GM19324 (cell line): ENCODE measurements at regions not wholly inside any gene's neighbourhood (a gene's known extent, or its start where the extent isn't known, plus 50 kb on each side); places are given as distances from the start of the nearest gene placed in this dataset.
"Not testable (repeated sequence)": the region's sequence is repeated elsewhere in the genome, so short reads cannot be mapped to it uniquely, and the experiment has no call there.

Experiments
- ATAC-seq: cut with Tn5 transposase; IDR thresholded peaks from one replicate; pipeline ENCODE4 v1.9.1; 2021; ENCODE audit warnings: mild to moderate bottlenecking, moderate library complexity; ENCODE audit not compliant: unreplicated experiment, low FRiP score

DNA sequence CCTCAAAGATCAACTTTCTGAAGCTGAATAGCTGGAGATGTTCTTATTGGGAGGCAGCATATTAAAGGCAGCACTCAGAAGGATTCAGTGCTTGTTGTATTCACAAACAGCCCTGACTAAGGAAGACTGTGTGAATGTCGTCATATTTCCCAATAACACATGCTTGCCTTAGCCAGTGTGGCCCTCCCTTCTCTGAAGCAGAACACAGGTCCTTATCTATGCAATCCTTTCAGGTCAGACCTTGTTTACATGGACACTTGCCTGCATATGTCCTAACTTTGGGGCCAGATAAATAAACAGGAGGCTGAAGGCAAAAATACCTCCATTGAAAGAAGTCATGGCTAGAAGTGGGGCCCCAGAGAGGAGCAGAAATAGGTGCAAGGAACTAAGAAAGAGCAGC, 97.2 kb downstream of the SLC4A3 start:
- no peak for ATAC-seq

DNA sequence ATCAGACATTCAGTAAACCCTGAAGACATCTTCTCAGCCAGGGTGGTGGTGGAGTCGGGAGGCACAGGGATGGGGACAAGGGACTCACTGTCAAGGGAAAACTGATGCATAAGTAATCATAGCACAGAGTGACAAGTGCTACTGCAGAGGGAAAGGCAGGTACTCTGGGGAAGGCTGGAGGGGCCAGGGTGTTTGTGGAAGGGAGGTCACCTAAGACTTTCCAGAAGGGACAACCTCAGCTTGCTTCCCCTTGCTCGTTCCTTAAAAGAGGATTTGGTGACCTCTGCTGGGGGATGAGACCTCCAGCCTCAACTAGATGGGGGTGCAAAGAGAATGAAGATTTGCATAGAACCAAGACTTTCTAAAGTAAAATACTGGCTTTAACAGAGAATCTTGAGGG, 99.5 kb downstream of the SLC4A3 start:
- no peak for ATAC-seq

DNA sequence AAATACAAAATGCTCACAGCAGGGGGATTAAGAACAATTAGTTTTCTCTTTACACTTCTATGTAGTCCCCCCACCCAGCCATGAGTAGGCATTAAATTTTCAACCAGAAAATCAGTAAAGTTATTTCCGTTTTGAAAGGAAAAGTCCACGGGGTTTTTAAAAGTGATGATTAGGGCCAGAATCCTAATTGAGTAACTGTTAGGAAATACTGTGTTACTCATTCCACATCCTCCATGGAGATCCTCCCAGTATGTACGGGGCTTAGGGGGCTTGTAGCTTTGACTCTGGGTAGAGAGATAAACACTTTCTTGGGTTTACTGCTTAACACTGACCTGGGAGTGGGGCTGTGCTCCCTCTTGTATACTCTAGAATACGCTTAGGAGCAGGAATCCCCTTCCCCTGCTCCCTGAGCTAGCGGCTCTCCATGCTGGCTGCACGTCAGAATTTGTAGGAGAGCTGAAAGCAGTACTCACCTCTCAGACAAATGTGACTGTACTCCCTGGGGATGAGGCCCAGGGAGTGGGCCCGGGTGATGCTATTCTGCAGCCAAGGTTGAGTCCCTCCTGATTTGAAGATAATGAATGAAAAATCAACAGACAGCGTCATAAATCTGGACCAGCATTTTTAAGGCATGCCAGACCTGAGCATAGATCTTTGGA, 100.5 kb downstream of the SLC4A3 start:
- no peak for ATAC-seq

DNA sequence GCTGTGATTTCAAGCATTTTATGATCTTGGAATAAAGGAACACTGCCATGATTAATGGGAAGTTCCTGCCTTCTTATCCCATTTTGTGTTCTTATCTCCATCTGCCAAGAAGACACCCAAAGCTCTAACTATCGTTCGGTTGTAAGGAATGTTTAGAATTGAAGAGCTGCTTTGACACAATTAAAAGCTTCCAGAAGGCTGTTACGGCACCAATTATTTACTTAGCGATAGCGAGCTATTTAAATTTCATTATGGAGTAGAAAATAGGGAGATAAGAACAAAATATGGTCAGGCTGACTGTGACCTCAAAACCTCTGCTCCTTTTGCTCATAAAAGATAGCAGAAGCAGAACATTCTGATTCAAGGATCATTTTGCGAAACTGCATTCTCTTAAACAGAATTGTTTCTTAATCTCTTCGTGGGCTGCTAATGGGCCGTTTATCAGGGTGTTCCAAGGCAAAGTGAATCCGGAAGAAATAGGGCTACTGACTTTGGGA, 101.6 kb downstream of the SLC4A3 start:
- ATAC-seq: no peak

DNA sequence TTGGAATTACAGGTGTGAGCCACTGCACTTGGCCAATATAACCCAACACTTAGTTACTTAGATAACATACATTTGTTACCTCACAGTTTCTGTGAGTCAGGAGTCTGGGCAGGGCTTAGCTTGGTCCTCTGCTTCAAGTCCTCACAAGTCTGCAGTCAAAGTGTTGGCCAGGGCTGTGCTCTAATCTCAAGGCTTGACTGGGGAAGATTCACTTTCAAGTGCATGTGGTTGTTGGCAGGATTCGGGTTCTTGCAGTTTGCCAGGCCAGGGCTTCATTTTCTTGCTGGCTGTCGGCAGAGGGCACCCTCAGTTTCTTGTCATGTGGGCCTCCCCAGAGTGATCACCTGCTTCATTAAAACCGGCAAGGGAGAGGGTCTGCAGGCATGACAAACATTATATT, 103.7 kb downstream of the SLC4A3 start:
- no peak for ATAC-seq

DNA sequence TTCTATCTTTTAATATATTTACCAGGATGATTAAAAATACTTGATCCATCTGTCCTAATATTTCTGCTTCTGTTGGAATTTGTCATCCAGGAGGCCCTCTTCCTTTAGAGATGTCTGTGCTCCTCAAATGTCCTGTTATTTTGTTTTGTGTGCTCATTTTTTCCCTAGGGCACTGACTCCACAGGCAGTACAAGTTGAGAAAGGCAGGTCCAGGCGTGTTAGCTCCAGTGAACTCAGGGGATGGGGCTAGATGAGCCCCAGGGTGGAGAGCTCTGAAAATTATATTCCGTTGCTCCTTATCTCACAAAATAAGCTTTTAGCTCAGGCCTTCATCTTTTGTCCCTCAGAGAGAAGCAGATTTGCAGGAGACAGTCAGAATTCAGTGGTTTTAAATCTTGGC, 105.7 kb downstream of the SLC4A3 start:
- no peak for ATAC-seq

DNA sequence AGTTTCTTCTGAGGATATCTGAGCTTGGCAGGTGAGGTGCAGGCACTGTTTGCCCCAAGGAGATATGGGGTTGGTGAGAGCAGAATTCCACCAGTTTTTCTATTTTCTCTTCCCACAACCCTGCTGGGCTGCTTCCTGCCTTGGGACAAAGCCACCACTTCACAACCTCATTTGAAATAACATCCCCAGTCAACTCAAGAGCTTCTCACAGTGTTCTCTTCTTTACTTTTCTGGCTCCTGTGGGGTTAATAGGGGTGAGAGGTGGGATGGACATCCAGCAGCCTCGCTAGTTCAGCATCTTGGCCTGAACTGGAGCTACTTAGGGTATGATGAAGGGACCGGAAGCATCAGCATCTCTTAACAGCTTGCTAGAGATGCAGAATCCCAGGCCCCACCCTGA, 106.3 kb downstream of the SLC4A3 start:
- no peak for ATAC-seq

DNA sequence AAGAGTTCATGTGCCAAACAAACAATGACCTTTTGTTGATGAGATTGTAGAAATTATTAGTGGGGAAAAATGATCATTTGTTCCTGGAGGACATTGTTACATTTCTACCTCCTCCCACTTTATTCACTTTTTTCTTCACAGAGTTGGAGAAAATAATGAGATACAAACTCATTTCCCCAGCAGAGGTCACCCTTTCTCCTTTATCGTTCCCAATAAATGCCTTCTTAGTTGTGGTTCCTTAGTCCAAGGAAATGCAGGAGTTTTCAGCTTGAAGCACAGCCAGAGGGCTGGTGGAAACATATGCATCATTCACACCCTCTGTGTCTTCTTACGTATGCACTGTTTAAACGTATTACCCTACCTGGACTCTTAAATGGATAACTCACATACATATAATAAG, 108.8 kb downstream of the SLC4A3 start:
- no peak for ATAC-seq

DNA sequence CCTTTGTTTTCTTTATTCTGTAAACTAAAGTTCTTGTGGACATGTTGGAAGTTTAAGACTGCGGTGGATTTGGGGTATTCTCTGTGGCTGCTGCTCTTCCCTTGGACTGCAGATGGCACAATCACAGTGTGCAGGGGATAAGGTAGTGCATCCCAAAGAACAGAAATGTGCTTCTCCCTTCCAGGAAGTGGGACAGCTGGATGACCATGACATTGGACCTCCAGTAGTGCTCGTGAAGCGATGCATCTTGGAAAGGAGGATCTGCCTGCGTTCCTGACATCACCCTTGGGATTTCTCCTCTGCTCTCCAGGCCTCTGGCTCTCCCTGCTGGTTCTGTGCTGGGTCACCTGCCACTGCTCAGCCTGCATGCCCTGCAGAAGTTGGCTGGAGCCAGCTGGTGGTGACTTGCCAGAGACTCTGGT, 109.9 kb downstream of the SLC4A3 start:
- ATAC-seq: no peak

DNA sequence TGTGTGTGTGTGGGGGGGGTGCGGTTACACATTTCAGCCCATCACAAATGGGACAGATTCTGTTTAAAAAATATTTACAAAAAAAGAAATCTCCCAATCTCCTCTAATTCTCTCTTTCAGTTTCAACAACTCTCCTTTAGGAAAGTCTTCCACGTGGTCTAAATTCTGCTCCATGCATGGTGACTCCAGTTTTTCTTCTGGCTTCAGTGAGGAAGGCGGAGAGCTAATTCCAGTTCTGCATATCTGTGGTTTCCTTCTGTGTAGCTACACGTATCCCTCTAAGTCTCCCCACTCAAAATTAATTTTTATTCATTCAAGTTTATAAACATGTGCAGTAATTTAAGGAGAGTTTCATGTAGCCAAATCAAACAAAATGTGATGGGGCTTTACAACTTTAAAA, 111.6 kb downstream of the SLC4A3 start:
- ATAC-seq: no peak

DNA sequence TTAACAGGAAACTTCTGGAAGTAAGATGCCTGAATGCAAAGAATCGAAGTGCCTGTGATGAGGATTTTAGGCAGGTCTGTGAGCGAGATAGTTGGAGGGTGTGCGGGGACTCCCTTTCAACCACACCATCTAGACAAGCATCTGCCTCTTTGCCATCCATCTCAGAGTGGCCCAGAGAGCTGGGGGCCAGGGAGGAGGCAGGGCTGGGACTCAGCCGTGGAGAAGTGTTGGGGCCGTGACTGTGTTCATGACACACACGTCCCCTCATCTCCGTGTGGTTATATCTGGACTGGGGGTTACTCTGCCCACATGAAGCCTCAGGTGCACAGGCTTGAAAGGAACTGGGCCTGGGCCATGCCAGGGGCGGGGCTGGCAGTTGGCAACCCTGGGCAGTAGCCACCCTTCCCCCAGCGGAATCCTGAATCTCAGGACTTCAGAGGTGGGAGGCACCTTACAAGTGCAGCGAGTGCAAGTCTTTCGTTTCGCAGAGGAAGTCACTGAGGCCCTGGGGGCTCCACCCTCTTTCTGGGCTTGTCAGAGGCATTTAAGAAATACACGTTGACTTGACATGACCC, 112.5 kb downstream of the SLC4A3 start:
- no peak for ATAC-seq

DNA sequence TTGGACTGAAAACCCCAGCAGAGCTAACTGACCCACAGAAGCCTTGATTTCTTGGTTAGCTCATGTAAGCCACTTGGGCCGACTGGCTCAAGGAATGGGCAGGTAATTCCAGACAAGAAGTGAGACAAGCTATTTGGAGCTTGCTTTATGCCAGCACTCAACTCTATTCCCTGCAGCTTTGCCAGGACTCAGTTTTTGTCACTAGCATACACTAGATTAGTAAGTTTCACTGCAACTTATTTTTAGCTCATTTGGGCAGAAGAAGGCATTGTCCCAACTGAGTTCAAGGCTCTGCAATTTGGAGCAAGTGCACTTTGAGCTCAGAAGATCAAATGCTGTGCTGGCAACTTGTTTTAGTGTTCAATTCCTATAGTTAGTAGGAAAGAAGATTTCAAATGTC, 116.1 kb downstream of the SLC4A3 start:
- no peak for ATAC-seq

DNA sequence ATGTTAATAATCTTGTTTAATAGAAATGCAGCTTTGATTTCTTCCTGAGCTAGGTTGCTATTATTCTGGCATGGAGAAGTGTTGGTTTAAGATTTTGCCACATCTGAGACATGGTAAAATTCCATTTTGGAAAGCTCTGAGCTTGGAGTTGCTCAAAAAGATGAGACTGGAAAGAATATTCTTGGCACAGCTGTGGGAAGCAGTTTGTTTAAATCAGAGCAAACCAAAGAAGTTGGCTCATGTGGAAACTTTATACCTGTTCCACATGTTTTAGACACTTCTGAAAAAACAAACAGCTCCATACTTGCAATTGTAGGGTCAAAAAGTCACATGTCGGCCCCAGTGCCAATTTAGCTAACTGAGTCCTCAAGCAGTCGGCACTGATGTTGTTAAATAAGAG, 116.6 kb downstream of the SLC4A3 start:
- ATAC-seq: no peak

DNA sequence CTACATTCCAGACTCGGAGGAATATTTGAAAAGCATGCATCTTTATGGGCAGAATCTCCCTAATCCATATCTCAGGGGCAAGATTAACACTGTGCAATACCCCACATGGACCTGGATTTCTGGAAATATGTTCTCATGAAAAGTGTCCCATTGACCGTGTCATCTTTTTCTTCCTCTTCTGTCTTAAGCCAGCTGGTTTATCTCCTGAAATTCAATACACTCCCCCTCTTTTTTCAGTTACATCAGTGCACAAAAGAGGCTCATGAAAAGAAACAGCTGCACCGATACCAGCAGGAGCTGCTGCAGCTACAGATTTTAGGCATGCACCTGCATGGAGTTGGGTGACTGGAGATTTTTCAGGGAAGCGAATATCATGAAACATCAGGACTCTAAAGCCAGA, 117.2 kb downstream of the SLC4A3 start:
- ATAC-seq: no peak

DNA sequence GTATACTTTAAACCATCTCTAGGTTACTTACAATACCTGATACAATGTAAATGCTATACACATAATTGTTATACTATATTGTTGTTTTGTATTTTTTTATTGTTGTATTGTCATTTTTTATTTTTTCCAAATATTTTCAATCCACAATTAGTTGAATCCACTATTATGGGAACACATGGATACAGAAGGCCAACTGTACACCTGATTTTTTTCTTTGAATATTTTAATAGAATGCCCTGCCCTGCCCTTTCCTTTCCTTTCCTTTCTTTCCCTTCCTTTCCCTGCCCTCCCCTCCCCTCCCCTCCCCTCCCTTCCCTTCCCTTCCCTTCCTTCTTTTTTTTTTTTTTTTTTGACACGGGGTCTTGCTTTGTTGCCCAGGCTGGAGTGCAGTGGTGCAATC, 120.2 kb downstream of the SLC4A3 start:
- ATAC-seq: no peak

DNA sequence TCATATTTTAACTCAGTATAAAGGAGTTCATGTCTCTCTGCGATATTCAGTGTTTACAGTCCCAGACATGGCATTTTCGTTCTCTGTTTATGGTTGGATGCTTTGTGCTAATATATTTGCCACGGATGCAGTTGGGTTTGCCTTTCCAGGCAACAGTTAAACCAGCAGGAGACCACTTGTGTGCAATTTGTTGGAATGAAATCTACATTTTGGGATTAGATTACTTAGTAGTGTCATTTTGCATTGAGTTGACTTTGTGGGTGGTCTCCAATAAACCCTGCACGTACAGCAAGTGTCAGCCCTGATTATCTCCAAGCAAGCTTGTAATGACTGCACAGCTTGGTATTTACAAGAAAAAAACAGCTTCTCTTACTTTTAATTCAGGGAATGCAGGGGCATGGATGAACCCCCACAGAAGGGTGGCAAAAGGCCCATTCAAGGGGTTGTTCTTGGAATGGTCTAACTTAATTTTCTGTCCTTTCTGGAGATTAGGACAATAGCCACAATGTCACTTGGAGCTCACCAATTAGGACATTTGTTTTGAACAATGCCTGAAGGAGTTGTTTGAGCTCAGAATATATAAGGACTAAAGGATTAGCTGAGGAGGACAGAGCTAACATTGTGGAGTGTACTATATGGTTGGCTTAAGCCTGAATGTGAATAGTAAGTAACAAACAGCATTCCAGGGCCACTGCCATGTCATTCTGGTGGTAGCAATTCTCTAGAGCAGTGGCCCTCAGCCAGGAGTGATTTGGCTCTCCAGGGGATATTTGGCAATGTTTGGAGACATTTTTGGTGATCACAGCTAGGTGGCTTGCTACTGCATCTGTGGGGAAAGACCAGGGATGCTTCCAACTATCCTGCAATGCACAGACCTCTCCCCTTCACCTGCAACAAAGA, 121.5 kb downstream of the SLC4A3 start:
- no peak for ATAC-seq

DNA sequence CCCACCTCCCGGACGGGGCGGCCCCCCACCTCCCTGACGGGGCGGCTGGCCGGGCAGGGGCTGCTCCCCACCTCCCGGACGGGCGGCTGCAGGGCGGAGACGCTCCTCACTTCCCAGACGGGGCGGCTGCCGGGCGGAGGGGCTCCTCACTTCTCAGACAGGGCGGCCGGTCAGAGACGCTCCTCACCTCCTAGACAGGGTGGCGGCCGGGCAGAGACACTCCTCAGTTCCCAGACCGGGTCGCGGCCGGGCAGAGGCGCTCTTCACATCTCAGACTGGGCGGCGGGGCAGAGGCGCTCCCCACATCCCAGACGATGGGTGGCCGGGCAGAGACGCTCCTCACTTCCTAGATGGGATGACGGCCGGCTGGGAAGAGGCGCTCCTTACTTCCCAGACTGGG, 123.7 kb downstream of the SLC4A3 start:
- ATAC-seq: not testable (repeated sequence)

DNA sequence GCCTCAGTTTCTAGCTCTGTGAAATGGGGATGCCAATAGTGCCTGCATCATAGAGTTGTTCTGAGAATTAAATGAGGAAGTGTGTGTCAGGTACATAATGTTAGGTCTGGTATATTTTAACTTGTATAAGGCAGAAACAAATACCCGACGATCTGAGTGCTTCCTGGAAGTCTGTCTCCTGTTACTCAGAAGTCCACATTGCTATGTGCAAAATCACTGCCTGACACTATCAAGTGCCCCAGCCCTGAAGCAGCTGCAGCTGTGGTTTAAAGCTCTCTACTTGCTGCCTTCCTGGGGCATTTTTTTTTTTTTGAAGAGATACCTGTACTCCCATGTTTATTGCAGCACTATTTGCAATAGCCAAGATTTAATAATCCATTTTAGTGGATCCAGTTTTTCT, 125.3 kb downstream of the SLC4A3 start:
- ATAC-seq: no peak

DNA sequence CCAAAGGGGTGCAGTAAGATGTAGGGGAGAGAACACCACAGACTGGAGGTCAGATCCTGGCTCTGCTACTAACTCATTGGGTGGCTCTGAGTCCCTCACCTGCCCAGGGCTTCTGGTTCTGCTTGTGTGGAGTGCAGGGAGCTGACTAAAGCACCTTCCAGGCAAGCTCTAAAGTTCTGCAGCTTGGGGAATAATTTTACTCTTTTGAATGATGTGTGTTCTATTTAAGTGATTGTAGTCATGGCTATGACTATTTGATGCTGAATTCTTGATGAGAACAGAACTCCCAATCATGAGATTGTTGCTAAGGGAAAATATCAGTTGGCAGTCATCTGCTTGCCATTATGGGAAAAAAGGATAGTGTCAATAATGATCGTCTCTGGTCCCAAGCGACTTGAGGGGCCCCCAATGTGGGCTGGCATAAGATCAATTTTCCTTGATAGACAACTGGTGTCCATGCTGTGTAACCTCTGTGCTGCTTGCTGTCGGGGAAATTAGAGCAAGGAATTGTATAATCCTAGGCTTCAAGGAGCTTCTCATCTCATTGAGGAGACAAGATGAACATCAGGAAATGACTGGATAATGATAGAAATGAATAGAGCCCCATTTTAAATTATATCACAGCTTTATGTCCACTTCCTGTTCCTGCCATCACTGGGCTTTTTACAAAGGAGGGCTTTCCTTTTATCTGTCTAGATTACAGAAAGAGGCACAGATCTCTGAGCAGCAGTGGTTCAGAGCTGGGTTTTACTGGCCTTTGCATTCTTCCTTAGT, 131.7 kb downstream of the SLC4A3 start:
- no peak for ATAC-seq

DNA sequence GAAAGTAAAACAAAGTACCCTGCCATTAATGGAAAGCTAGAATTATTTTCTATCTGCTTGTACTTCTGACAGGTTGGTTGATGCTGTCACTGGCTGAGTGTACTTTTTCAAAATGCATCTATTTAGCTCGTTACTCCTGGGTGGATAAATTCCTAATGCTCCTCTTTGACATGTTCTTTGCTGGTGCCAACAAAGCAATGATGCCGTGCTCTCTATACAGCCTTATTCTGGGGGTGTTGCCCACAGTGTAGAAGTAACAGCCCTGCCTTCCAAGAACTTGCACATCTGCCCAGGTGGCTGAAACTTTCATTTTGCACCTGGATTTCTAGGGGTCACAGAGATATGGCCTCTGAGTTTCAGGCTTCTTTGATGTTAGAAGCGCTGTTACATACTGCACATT, 132.4 kb downstream of the SLC4A3 start:
- ATAC-seq: no peak
